T-cell (primary cell): ENCODE measurements at regions not wholly inside any gene's neighbourhood (a gene's known extent, or its start where the extent isn't known, plus 50 kb on each side); places are given as distances from the start of the nearest gene placed in this dataset.

Experiments used
- ATAC-seq, 4 experiments: fragments of 200-7000 bp in 3 of 4; fragments of 150-1000 bp in 1 of 4; cut with Tn5 transposase; replicated peaks in 1 of 4; 1 replicate in 3 of 4; 2 replicates in 1 of 4; pipeline ENCODE4 v1.10.0; 2021; ENCODE audit warnings: moderate library complexity in 3 of 4, mild to moderate bottlenecking in 2 of 4, moderate number of reproducible peaks in 1 of 4
- CTCF ChIA-PET, 2 donors: fragments of 300-600 bp; sonication (Branson Sonifier 250); formaldehyde crosslinking; loops; one replicate each; lab custom pipeline; 2022; ENCODE audit warnings: antibody characterized with exemption in 2 of 2; lab: Charles Lee
- POLR2A ChIA-PET, 2 donors: fragments of 300-600 bp; sonication (Branson Sonifier 250); formaldehyde crosslinking; loops; one replicate each; lab custom pipeline; 2022; ENCODE audit warnings: antibody characterized with exemption in 2 of 2; lab: Charles Lee
- DNase-seq, 35 experiments: peaks; one replicate each; pipeline versions ENCODE4 v3.0.0 to v3.0.0-alpha.2; 2013 to 2023
- H3K27ac ChIP-seq: one replicate; pipeline ENCODE4 v1.5.1; 2013; ENCODE audit warnings: low read length
- H3K27me3 ChIP-seq, 2 experiments: replicated peaks in 1 of 2; 1 replicate in 1 of 2; 2 replicates in 1 of 2; pipeline versions ENCODE4 v1.6.1 to v1.7.0; 2013; ENCODE audit warnings: low read length in 1 of 2, mixed read lengths in 1 of 2; ENCODE audit not compliant: control insufficient read depth in 2 of 2, insufficient read depth in 2 of 2; ENCODE audit errors: extremely low read depth in 1 of 2
- H3K36me3 ChIP-seq, 2 donors: 1 replicate in 1 of 2; 2 replicates in 1 of 2; pipeline versions ENCODE4 v1.6.1 to v1.7.0; 2013; ENCODE audit warnings: low read length in 1 of 2; ENCODE audit not compliant: control insufficient read depth in 2 of 2, insufficient read depth in 1 of 2; ENCODE audit errors: extremely low read depth in 1 of 2
- H3K4me1 ChIP-seq, 2 experiments: 1 replicate in 1 of 2; 2 replicates in 1 of 2; pipeline versions ENCODE4 v1.6.1 to v1.7.0; 2013; ENCODE audit warnings: low read length in 2 of 2, mixed read lengths in 1 of 2; ENCODE audit not compliant: insufficient read depth in 2 of 2, control insufficient read depth in 1 of 2; ENCODE audit errors: extremely low read depth in 1 of 2
- H3K4me3 ChIP-seq, 2 donors: 1 replicate in 1 of 2; 2 replicates in 1 of 2; pipeline versions ENCODE4 v1.5.1 to v1.7.0; 2013; ENCODE audit warnings: mild to moderate bottlenecking in 2 of 2, low read length in 1 of 2, moderate library complexity in 1 of 2; ENCODE audit not compliant: control insufficient read depth in 1 of 2; ENCODE audit errors: extremely low read depth in 1 of 2
- H3K9me3 ChIP-seq: 2 replicates; pipeline ENCODE4 v1.7.0; 2013
- H3K27ac Mint-ChIP-seq, 2 donors: one replicate each; pipeline ENCODE4 v1.8.0; 2020 to 2021; ENCODE audit warnings: mild to moderate bottlenecking in 2 of 2, mixed read lengths in 2 of 2
- H3K27me3 Mint-ChIP-seq, 2 donors: one replicate each; pipeline ENCODE4 v1.8.0; 2021 to 2022; ENCODE audit warnings: mixed read lengths in 2 of 2
- H3K36me3 Mint-ChIP-seq: one replicate; pipeline ENCODE4 v1.8.0; 2021; ENCODE audit warnings: mixed read lengths
- H3K4me1 Mint-ChIP-seq, 3 donors: one replicate each; pipeline ENCODE4 v1.8.0; 2020 to 2022; ENCODE audit warnings: mixed read lengths in 3 of 3, mild to moderate bottlenecking in 1 of 3
- H3K4me3 Mint-ChIP-seq, 3 donors: one replicate each; pipeline ENCODE4 v1.8.0; 2020 to 2022; ENCODE audit warnings: mild to moderate bottlenecking in 3 of 3, mixed read lengths in 3 of 3, moderate library complexity in 3 of 3
- H3K9me3 Mint-ChIP-seq, 3 donors: one replicate each; pipeline ENCODE4 v1.8.0; 2020 to 2022; ENCODE audit warnings: mixed read lengths in 3 of 3
- WGBS: methylation state at CpG from one replicate; pipeline ENCODE4 v1.1.5; 2013; ENCODE audit warnings: missing lambda C conversion rate; ENCODE audit not compliant: insufficient coverage; 5-methylcytosine and 5-hydroxymethylcytosine counted together

- no peak overlapping the region for H3K27ac Mint-ChIP-seq
- H3K27ac ChIP-seq: no peak overlapping the region
- no peaks in the 10 kb centered on the region for H3K36me3 ChIP-seq
- peaks cover 4 to 28% of the 10 kb centered on the region in 2 donors for H3K27me3 Mint-ChIP-seq
- no peak overlapping the region for H3K4me3 ChIP-seq
- ATAC-seq: no peak
- H3K4me1 Mint-ChIP-seq: no peaks in the 10 kb centered on the region
- 100% methylated on average over 2 of the region's 4 CpGs for WGBS
- ChIA-PET POLR2A (no interaction called here), CTCF (no interaction called here)
- no peaks in the 10 kb centered on the region for H3K36me3 Mint-ChIP-seq
- no peaks in the 10 kb centered on the region for H3K9me3 ChIP-seq
- no peaks in the 10 kb centered on the region for H3K27me3 ChIP-seq
- H3K4me1 ChIP-seq: no peaks in the 10 kb centered on the region
- peaks cover 0 to 7% (median 3%) of the 10 kb centered on the region in 3 donors for H3K9me3 Mint-ChIP-seq
- no peak overlapping the region for H3K4me3 Mint-ChIP-seq
- DNase-seq: no peak
These were observed 57.9 kb upstream of the SLC5A9 start for GRCh38 chr1:48164571-48164970.

GRCh38 chr1:48160486-48161132 lies 61.9 kb upstream of the SLC5A9 start:
- no peaks in the 10 kb centered on the region for H3K36me3 ChIP-seq
- Mint-ChIP-seq H3K4me3 (no peak overlapping the region), H3K36me3 (no peaks in the 10 kb centered on the region), H3K27ac (no peak overlapping the region), H3K27me3 (peaks cover 4 to 20% of the 10 kb centered on the region in 2 donors), H3K4me1 (no peaks in the 10 kb centered on the region), H3K9me3 (no peaks in the 10 kb centered on the region)
- H3K4me3 ChIP-seq: no peak overlapping the region
- ChIA-PET CTCF (no interaction called here), POLR2A (interaction anchor here in 1 of 2 donors (0.6 kb wide), 1 partner anchor 46 kb away, joined by 3 read pairs; no protein-coding TSS in a partner anchor)
- 80% methylated on average over 1 of the region's 6 CpGs for WGBS
- DNase-seq (no peak), ATAC-seq (no peak)
- H3K9me3 ChIP-seq: no peaks in the 10 kb centered on the region
- no peaks in the 10 kb centered on the region for H3K4me1 ChIP-seq
- H3K27ac ChIP-seq: no peak overlapping the region
- no peaks in the 10 kb centered on the region for H3K27me3 ChIP-seq

GRCh38 chr1:48139275-48139674 lies 83.2 kb upstream of the SLC5A9 start:
- no peak overlapping the region for H3K4me3 ChIP-seq
- POLR2A ChIA-PET: no interaction called here
- no peaks in the 10 kb centered on the region for H3K4me1 ChIP-seq
- Mint-ChIP-seq H3K4me1 (no peaks in the 10 kb centered on the region), H3K9me3 (peaks cover 0 to 4% (median 3%) of the 10 kb centered on the region in 3 donors), H3K27me3 (peaks cover 18 to 39% of the 10 kb centered on the region in 2 donors), H3K4me3 (no peak overlapping the region), H3K27ac (no peak overlapping the region), H3K36me3 (no peaks in the 10 kb centered on the region)
- CTCF ChIA-PET: no interaction called here
- no peaks in the 10 kb centered on the region for H3K36me3 ChIP-seq
- no peaks in the 10 kb centered on the region for H3K9me3 ChIP-seq
- no peak overlapping the region for H3K27ac ChIP-seq
- DNase-seq (no peak), ATAC-seq (no peak)
- peaks cover 0 to 4% of the 10 kb centered on the region in 2 experiments for H3K27me3 ChIP-seq
- WGBS: no CpG with 5 or more reads among the region's 2 CpGs

- no peak for ATAC-seq
- H3K27ac ChIP-seq: no peak overlapping the region
- DNase-seq: no peak
- H3K36me3 ChIP-seq: no peaks in the 10 kb centered on the region
- H3K27ac Mint-ChIP-seq: no peak overlapping the region
- no peaks in the 10 kb centered on the region for H3K9me3 ChIP-seq
- CTCF ChIA-PET: no interaction called here
- no peaks in the 10 kb centered on the region for H3K27me3 ChIP-seq
- peaks cover 14 to 33% of the 10 kb centered on the region in 2 donors for H3K27me3 Mint-ChIP-seq
- no peak overlapping the region for H3K4me3 Mint-ChIP-seq
- no peaks in the 10 kb centered on the region for H3K36me3 Mint-ChIP-seq
- WGBS: no CpG with 5 or more reads among the region's 5 CpGs
- no peaks in the 10 kb centered on the region for H3K4me1 ChIP-seq
- no peaks in the 10 kb centered on the region for H3K4me1 Mint-ChIP-seq
- POLR2A ChIA-PET: no interaction called here
- H3K9me3 Mint-ChIP-seq: no peaks in the 10 kb centered on the region
- H3K4me3 ChIP-seq: no peak overlapping the region
These were observed 94.5 kb upstream of the SLC5A9 start for GRCh38 chr1:48127735-48128685.

- Histone ChIP-seq H3K4me1 (no peaks in the 10 kb centered on the region), H3K4me3 (no peak overlapping the region), H3K9me3 (no peaks in the 10 kb centered on the region), H3K27ac (no peak overlapping the region), H3K36me3 (no peaks in the 10 kb centered on the region), H3K27me3 (no peaks in the 10 kb centered on the region)
- H3K27me3 Mint-ChIP-seq: peaks cover 21 to 29% of the 10 kb centered on the region in 2 donors
- WGBS: 100% methylated on average over 1 of the region's 1 CpG
- no peak overlapping the region for H3K27ac Mint-ChIP-seq
- no peaks in the 10 kb centered on the region for H3K9me3 Mint-ChIP-seq
- no peak for ATAC-seq
- no peak for DNase-seq
- ChIA-PET POLR2A (no interaction called here), CTCF (no interaction called here)
- H3K4me1 Mint-ChIP-seq: no peaks in the 10 kb centered on the region
- H3K4me3 Mint-ChIP-seq: no peak overlapping the region
- no peaks in the 10 kb centered on the region for H3K36me3 Mint-ChIP-seq
These were observed 98.9 kb upstream of the SLC5A9 start for GRCh38 chr1:48123647-48124046.

GRCh38 chr1:48121955-48122354 lies 100.6 kb upstream of the SLC5A9 start:
- DNase-seq: no peak
- H3K27ac Mint-ChIP-seq: no peak overlapping the region
- peaks cover 21 to 26% of the 10 kb centered on the region in 2 donors for H3K27me3 Mint-ChIP-seq
- no peak overlapping the region for H3K4me3 Mint-ChIP-seq
- ATAC-seq: no peak
- ChIA-PET POLR2A (no interaction called here), CTCF (no interaction called here)
- no peaks in the 10 kb centered on the region for H3K4me1 ChIP-seq
- no peaks in the 10 kb centered on the region for H3K9me3 ChIP-seq
- no peaks in the 10 kb centered on the region for H3K36me3 ChIP-seq
- WGBS: 0% methylated on average over 1 of the region's 4 CpGs
- no peaks in the 10 kb centered on the region for H3K27me3 ChIP-seq
- H3K9me3 Mint-ChIP-seq: peaks cover 0 to 7% (median 5%) of the 10 kb centered on the region in 3 donors
- no peaks in the 10 kb centered on the region for H3K36me3 Mint-ChIP-seq
- no peak overlapping the region for H3K27ac ChIP-seq
- H3K4me1 Mint-ChIP-seq: no peaks in the 10 kb centered on the region
- H3K4me3 ChIP-seq: no peak overlapping the region
